Panc1 (cell line): ENCODE measurements at regions not wholly inside any gene's neighbourhood (a gene's known extent, or its start where the extent isn't known, plus 50 kb on each side); places are given as distances from the start of the nearest gene placed in this dataset.

Experiments used
- ATAC-seq: fragments of 200-7000 bp; cut with Tn5 transposase; 2 replicates; pipeline ENCODE4 v1.9.1; 2020; ENCODE audit warnings: mild to moderate bottlenecking, moderate library complexity
- BruUV-seq: library from RNA; stranded (reverse); fragments of 400-500 nt; replicated peaks from 2 replicates; lab custom pipeline; 2021; lab: Mats Ljungman, UMichigan
- CTCF ChIA-PET: fragments of 300-600 bp; sonication (Branson Sonifier 250); formaldehyde crosslinking; loops from one replicate; lab custom pipeline; 2022; ENCODE audit warnings: antibody characterized with exemption; lab: Charles Lee
- POLR2A ChIA-PET: fragments of 300-600 bp; sonication (Branson Sonifier 250); formaldehyde crosslinking; loops from one replicate; lab custom pipeline; 2022; ENCODE audit warnings: antibody characterized with exemption; lab: Charles Lee
- DNase-seq: peaks from one replicate; pipeline ENCODE4 v3.0.0-alpha.2; 2010; ENCODE audit warnings: low read depth, low spot score
- H3K27ac ChIP-seq: 2 replicates; pipeline ENCODE4 v1.5.1; 2011; ENCODE audit warnings: mild to moderate bottlenecking, low read length, inconsistent platforms
- H3K27me3 ChIP-seq: fragments of 200-500 bp; sonication (Bioruptor generic); 2 replicates; pipeline ENCODE4 v1.6.0; 2014; ENCODE audit warnings: low read length, inconsistent platforms; ENCODE audit not compliant: control insufficient read depth, insufficient read depth
- H3K36me3 ChIP-seq: fragments of 200-500 bp; sonication (Bioruptor generic); 2 replicates; pipeline ENCODE4 v1.5.1; 2014; ENCODE audit warnings: inconsistent platforms, mild to moderate bottlenecking, low read length, moderate library complexity; ENCODE audit not compliant: control insufficient read depth, insufficient read depth
- H3K4me1 ChIP-seq: 2 replicates; pipeline ENCODE4 v1.5.1; 2011; ENCODE audit warnings: inconsistent platforms, mild to moderate bottlenecking, low read length, moderate library complexity; ENCODE audit not compliant: control insufficient read depth, insufficient read depth
- H3K4me3 ChIP-seq, 2 experiments: 2 replicates each; pipeline ENCODE4 v1.5.1; 2011 to 2012; ENCODE audit warnings: low read depth in 2 of 2, low read length in 2 of 2, mild to moderate bottlenecking in 2 of 2, inconsistent platforms in 1 of 2, moderate library complexity in 1 of 2
- H3K9me3 ChIP-seq: fragments of 200-500 bp; sonication (Bioruptor generic); 2 replicates; pipeline ENCODE4 v1.5.1; 2014; ENCODE audit warnings: low read depth, mild to moderate bottlenecking, inconsistent platforms, low read length, moderate library complexity; ENCODE audit not compliant: control insufficient read depth, insufficient read depth
- CTCF ChIP-seq: fragments of 450-650 bp; IDR thresholded peaks from 2 replicates; pipeline ENCODE4 v1.5.1; 2017; ENCODE audit warnings: mild to moderate bottlenecking
- POLR2AphosphoS5 ChIP-seq: IDR thresholded peaks from 2 replicates; pipeline ENCODE4 v1.6.1; 2012; ENCODE audit warnings: mild to moderate bottlenecking, low read depth, low read length, moderate library complexity
- REST ChIP-seq, 2 experiments: IDR thresholded peaks; 2 replicates each; pipeline ENCODE4 v1.6.1; 2011 to 2012; ENCODE audit warnings: low read depth in 2 of 2, control low read depth in 1 of 2, low read length in 1 of 2, mild to moderate bottlenecking in 1 of 2, moderate library complexity in 1 of 2; ENCODE audit not compliant: insufficient read depth in 1 of 2
- SIN3A ChIP-seq: IDR thresholded peaks from 2 replicates; pipeline ENCODE4 v1.6.1; 2012; ENCODE audit warnings: low read depth, mild to moderate bottlenecking, low read length, moderate library complexity, borderline replicate concordance; ENCODE audit not compliant: insufficient read depth
- TCF7L2 ChIP-seq: IDR thresholded peaks from 2 replicates; pipeline ENCODE4 v1.6.1; 2011; ENCODE audit warnings: mild to moderate bottlenecking, low read depth, low read length, inconsistent platforms
- in situ Hi-C: cut with HindIII; loops from 2 replicates; pipeline ENCODE4 v1.10.0; 2016; ENCODE audit warnings: low sequenced_read_pairs, low pct_unique_long_range_greater_than_20kb
- intact Hi-C: fragments of 100-400 bp; cut with micrococcal nuclease; formaldehyde crosslinking; loops from one replicate; pipeline ENCODE4 v1.10.0; 2022; ENCODE audit not compliant: unreplicated experiment

- Histone ChIP-seq H3K9me3 (no peaks in the 10 kb centered on the region), H3K27me3 (no peaks in the 10 kb centered on the region), H3K27ac (no peak overlapping the region), H3K36me3 (no peaks in the 10 kb centered on the region), H3K4me3 (no peak overlapping the region), H3K4me1 (no peaks in the 10 kb centered on the region; the same call in 1 of the 2 replicates)
- ChIA-PET CTCF (no interaction called here), POLR2A (no interaction called here)
- intact Hi-C loops = no loop called here
- ATAC-seq = no peak
- TF ChIP-seq CTCF (no peak), SIN3A (no peak)
- DNase-seq = no peak
- in situ Hi-C loops = no loop called here
- no TSS peak for BruUV-seq
Observed at GRCh38 chr6:170229396-170229795, 61.5 kb downstream of the DLL1 start.

- ChIA-PET POLR2A (no interaction called here), CTCF (no interaction called here)
- Histone ChIP-seq H3K27ac (no peak overlapping the region), H3K9me3 (no peaks in the 10 kb centered on the region), H3K36me3 (no peaks in the 10 kb centered on the region), H3K27me3 (no peaks in the 10 kb centered on the region), H3K4me3 (no peak overlapping the region), H3K4me1 (no peaks in the 10 kb centered on the region; the same call in 1 of the 2 replicates)
- in situ Hi-C loops = no loop called here
- intact Hi-C loops = no loop called here
- TF ChIP-seq REST (IDR thresholded peaks at IDR 0.05; ENCODE audit: insufficient read depth in 1 of 2, low read depth in 2 of 2, low read length in 1 of 2) = no peak
- TF ChIP-seq TCF7L2 = no peak
- TF ChIP-seq POLR2AphosphoS5 = no peak
- TF ChIP-seq CTCF = no peak
- TF ChIP-seq SIN3A = no peak
- DNase-seq = no peak
- no TSS peak for BruUV-seq
- no peak for ATAC-seq
Observed at GRCh38 chr6:170228946-170229310, 62.0 kb downstream of the DLL1 start.
